ENCODE measurements at regions not wholly inside any gene's neighbourhood (a gene's known extent, or its start where the extent isn't known, plus 50 kb on each side); places are given as distances from the start of the nearest gene placed in this dataset.
"Not testable (repeated sequence)": the region's sequence is repeated elsewhere in the genome, so short reads cannot be mapped to it uniquely, and the experiment has no call there.

DNA sequence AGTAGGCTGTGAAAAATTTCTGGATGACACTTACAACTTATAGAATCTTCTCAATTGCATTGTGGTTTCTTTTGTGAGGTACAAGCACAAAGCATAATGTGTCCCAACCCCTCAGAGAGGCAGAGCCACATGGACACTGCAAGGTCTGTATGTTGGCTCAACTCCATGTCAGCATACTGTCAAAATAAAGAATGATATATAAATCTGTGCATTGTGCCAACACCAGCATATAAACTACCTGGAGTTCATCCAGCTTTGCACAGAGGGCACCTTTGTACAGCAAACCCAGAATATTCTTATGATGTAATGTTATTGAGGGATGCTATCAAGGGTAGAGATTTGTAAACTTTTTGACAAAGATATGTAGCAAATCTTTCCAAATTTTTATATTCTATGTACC lies 1065.8 kb upstream of the MIR17HG start:
- DNase-seq (ENCODE audit: low spot score in 2 of 2) (no peak), FAIRE-seq (no peak)

DNA sequence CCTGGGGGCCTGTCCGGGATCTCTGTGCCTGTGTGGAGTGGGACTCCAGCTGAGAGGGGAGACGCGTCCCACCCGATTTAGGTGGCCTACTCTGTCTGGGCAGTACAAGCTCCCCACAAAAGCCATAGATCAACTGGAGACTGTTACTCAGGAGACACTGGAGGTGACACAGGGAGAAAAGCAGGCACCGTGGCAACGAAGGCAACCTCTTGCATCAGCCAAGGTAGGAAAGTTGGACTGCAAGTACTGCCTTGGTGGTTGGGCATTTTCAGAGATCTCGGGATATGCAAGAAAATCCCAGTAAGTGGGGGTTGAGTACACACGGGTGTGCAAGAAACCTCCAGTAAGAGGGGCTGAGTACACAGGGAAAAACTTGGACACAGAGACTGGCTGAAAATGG lies 1060.0 kb upstream of the MIR17HG start:
- DNase-seq (ENCODE audit: low spot score in 2 of 2): no peak
- no peak for FAIRE-seq

DNA sequence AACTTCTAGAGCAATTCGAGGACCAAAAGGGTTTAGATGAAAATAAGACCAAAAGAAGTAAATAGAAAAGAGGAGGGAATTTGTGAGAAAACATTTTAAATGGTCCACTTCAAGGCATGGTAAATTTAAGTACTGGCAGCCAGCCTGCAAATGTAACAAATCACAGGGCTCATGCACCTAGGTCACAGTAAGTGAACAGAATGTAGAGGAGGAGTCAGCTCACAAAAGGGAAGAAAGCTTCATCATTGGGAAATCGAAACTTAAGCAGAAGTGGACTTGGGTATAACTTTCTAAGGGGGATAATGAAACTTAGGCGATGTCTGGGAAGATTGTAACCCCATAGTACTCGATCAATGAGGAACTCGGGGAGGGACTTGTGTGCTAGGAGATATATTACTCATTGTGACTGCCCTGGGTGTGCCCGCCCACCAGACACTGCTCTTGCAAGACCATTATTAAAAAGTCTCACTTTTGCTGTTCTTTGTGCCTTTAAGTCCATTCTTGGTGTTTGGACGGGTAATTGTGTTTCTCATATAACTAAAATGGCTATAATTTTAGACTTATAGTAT lies 1053.6 kb upstream of the MIR17HG start:
- DNase-seq (ENCODE audit: low spot score in 2 of 2) (no peak), FAIRE-seq (no peak)

DNA sequence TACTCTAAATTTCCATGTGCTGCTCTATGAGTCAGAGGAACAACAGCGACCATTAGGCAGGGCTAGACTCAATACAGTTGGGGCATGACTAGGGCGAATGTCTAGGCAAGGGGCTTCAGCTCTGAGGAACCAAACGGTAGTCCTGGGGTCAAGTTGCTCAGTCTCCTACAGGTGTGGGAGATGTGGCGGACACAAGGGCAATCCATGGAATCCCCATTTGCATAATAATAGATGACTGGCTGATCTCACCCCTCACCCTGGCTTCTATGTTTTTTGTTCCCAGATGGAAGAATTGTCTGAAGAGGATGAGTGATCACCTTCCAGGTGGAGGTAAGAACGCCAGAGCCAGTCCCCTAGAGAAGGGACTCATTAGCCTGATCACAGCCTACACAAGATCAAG lies 1048.2 kb upstream of the MIR17HG start:
- no peak for DNase-seq (ENCODE audit: low spot score in 2 of 2)
- no peak for FAIRE-seq

DNA sequence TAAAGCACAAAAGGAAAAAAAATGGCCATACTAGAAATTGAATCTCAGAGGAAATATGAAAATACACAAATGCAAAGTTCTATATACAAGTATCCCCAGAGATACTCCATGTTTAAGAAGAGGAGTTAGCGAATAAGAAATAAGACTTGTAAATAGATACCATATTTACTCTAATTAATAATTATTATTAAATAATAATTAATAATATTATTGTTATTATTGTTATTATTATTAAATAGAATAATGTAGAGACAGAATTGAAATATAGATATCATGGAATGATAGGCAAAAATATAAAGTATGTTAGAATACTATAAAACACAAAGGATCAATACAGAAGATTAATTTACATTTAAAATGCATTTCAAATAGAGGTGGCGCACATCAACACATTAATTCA lies 1047.5 kb upstream of the MIR17HG start:
- peak; percentile 34 for FAIRE-seq
- DNase-seq (ENCODE audit: low spot score in 2 of 2): no peak

DNA sequence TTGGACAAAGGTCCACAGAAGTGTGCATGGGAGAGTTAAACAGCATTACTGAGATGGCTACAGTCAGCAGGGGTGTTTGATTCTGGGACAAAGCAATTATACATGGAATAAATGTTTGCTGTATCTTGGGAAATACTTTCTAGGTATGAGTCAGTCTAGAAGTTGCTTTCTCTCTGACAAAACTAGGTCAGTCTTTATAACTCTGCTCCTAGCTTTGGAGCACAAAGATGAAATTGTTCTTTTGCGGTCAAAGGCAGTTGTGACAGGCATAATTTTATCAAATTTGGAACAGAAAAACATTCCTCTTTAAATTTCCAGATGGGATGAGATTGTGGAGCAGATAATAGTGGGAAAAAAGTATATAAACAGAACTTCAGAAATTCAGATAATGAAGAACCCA lies 1045.4 kb upstream of the MIR17HG start:
- FAIRE-seq (no peak), DNase-seq (ENCODE audit: low spot score in 2 of 2) (peak in 1 of 2 donors; percentile 4)

DNA sequence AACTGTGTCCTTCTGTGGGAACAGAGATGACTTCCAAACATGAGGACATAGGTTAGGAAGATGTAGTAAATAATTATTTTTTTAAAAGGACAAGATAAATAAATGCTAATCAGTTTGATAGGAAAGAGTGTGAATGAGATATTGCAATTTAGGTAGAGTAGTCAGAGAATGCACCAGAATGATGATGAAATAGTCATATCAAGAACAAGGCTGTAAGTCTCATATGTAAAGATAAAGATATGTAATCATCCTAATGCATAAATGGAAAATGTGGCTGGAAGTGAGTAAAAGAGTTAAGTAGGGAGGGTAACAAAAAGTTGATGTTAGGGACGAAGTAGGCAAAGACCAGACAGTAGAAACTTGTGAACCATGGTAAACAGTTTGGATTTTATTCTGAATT lies 1041.7 kb upstream of the MIR17HG start:
- DNase-seq (ENCODE audit: low spot score in 2 of 2) (no peak), FAIRE-seq (no peak)

DNA sequence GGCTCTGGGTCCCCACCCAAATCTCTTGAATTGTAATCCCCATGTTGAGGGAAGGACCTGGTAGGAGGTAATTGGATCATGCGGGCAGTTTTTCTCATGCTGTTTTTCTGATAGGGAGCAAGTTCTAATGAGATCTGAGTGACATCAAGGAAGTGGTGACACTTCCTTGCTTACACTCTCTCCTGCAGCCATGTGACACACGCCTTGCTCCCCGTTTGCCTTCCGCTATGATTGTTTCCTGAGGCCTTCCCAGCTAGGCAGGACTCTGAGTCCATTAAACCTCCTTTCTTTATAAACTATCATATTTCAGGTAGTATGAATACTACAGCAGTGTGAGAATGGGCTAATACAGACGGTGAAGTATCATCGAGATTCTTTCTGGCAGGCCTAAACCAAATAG lies 1040.4 kb upstream of the MIR17HG start:
- no peak for DNase-seq (ENCODE audit: low spot score in 2 of 2)
- FAIRE-seq: no peak

DNA sequence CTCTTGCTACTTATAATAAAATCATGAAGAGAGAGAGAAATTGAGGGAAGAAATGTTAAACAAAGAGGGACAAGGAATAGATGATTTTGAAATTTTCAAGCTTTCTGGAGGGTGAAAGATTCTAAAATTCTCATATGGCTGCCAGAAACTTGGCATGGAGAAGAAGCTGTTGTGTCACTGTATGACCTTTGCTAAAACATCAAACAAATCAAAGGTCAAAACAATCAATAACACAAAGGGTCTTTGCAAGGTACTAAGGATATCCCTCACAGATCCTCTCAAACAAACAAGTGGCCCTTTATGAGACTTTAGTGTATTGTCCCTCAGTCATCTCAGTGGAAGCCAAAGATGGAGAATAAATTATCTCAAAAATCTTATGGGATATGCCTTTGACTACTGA lies 1039.2 kb upstream of the MIR17HG start:
- DNase-seq (ENCODE audit: low spot score in 2 of 2): no peak
- no peak for FAIRE-seq

DNA sequence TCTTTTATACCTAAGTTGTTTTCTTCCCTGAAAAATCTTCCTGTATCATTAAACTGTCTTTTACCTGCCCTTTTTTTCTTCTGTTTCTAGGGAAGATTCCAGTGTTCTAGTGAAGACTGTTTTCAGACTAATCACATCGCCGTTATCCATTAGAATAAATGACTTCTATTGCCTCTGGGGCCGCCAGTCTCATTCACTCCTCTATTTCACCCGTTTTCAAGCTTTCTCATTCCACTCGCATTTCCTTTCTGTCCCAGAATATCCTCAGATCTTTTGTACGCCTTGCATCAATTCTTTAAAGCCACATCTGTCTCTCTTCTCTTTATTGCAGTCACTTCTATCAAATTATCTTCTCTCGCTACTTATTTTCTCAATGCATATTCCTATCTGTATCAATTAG lies 1035.6 kb upstream of the MIR17HG start:
- DNase-seq (ENCODE audit: low spot score in 2 of 2): no peak
- no peak for FAIRE-seq

DNA sequence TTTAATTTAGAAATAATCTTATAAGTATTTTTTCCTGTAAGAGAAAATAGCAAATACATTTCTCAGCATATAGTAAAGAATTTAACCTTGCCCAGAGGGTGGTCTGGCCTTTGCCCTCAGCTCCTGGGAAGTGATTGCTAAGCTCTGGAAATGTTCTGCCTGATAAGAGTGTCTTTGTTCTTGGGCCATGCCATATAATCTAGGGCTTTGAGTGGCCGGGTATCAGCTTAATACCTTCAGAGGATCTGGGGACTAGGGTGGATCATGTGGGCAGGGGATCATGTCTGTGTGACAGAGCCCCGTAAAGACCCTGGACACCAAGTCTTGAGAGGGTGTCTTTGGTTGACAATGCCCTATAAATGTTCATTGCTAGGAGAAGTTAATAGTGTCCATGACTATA lies 1032.4 kb upstream of the MIR17HG start:
- no peak for DNase-seq (ENCODE audit: low spot score in 2 of 2)
- FAIRE-seq: no peak

DNA sequence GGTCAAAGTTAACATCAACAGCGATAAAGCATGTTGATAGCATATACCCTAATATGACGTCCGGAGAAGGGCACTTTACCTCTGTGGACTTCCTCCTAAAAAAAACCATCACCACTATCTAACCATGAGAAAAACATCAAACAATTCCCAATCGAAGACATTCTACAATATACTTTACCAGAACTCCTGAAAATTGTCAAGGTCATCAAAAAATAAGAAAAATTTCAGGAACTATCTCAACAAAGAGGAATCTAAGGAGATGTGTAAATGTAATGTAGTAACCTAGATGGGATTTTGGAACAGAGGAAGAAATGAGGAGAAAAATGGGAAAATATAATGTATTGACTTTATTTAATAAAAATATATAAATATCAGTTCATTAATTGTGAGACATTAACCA lies 1026.8 kb upstream of the MIR17HG start:
- FAIRE-seq: no peak
- no peak for DNase-seq (ENCODE audit: low spot score in 2 of 2)

DNA sequence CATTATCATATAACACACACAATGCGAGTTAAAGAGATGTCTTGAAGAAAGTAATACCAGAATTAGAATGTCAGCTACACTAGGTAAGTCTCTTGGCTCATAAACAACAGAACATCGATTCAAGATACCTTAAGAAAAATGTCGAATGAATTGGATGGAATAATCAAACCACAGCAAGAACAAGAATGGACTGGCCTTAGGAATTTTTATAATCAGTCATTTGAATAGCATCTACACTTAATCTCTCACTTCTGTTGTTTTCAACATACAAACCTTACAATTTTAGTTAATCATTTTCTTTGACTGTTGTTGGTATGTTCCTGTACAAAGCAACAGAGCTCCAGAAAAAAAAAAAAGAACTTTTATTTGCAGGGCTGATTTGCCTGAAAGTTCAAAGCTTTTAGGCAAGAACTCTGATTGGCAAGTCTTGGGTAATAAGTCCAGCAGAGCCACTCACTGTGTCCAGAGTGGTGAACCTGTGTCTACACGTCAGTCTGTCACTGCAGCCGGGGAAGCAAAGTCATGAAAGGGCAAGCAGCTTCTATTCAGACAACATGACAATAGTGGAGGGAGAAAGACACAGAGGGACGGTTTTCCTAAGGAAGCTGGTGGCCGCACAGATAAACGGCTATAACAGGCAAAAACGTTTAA lies 1026.1 kb upstream of the MIR17HG start:
- DNase-seq (ENCODE audit: low spot score in 2 of 2): no peak

DNA sequence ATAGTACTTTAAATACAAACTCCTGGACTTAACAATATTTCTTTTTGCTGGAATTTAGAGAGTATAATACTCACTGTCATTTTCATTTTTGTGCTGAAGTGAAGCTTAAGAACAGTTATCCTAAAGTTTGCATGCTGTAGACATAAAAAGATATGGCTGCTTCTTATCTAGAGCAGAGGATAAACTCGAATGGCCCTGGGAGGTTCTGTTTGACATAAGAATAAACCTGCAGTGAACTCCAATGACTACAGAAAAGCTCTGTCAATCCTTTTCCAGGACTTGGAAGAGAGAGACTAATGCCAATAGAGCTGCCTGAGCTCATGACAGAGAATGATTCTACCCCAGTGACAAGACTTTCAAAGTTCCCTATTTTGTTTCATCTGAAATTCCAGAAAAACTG lies 1017.8 kb upstream of the MIR17HG start:
- FAIRE-seq: no peak
- no peak for DNase-seq (ENCODE audit: low spot score in 2 of 2)

More for the DNA sequence above, 1026.1 kb upstream of the MIR17HG start:
- no peak for FAIRE-seq

DNA sequence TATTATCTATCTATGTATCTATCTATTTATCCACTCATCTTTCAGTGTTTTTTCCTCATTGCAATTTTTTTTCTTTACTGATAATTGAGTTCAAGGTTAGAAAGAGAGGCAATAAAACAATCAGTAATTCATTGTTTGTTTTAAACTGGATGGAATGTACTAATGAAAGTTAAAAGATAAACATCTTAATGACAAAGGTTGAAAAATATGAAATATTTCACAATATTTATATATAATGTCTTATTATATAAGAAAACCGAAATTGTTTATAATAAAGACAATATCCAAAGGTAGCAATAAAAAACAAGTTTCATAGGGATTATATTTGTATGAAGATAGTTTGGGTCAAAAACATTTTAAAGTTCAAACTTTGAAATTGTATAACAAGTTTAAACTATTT lies 1015.5 kb upstream of the MIR17HG start:
- peak; percentile 75 for FAIRE-seq
- DNase-seq (ENCODE audit: low spot score in 2 of 2): no peak

DNA sequence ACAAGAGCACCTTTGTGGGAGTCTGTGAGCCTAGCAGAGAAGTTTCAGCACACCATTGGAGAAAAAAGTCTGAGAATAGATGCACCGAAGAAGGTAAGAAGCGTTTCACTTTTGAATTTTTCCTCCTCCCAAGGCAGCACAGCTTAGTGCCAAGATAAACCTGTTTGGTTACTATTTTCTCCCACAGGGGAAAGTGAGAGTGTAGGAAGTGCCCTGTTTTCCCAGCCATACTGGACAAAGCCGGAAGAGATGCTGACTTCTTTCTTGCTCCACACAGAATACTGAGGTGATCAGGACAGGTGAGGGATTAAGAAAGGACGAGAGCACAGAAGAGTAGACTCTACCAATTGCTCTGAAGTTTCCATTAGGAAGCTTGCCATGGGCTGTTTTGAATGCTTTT lies 1011.0 kb upstream of the MIR17HG start:
- FAIRE-seq (no peak), DNase-seq (ENCODE audit: low spot score in 2 of 2) (no peak)

DNA sequence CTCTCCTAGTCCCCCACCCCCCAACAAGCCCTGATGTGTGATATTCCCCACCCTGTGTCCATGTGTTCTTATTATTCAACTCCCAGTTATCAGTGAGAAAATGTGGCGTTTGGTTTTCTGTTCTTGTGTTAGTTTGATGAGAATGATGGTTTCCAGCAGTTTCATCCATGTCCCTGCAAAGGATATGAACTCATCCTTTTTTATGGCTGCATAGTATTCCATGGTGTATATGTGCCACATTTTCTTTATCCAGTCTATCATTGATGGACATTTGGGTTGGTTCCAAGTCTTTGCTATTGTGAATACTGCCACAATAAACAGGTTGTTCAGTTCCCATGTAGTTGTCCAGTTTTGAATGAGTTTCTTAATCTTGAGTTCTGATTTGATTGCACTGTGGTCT lies 1006.1 kb upstream of the MIR17HG start:
- FAIRE-seq; DNase-seq (ENCODE audit: low spot score in 2 of 2): not testable (repeated sequence)

DNA sequence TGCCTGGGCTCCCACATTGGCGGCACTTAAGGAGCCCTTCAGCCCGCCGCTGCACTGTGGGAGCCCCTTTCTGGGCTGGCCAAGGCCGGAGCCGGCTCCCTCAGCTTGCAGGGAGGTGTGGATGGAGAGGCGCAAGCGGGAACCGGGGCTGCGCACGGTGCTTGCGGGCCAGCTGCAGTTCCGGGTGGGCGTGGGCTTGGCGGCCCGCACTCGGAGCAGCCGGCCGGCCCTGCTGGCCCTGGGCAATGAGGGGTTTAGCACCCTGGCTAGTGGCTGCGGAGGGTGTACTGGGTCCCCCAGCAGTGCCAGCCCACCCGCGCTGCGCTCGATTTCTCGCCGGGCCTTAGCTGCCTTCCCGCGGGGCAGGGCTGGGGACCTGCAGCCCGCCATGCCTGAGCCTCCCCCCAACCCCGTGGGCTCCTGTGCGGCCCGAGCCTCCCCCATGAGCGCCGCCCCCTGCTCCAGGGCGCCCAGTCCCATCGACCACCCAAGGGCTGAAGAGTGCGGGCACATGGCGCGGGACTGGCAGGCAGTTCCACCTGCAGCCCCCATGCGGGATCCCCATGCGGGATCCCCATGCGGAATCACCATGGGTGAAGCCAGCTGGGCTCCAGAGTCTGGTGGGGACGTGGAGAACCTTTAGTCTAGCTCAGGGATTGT lies 998.9 kb upstream of the MIR17HG start:
- not testable (repeated sequence) for FAIRE-seq; DNase-seq (ENCODE audit: low spot score in 2 of 2)

DNA sequence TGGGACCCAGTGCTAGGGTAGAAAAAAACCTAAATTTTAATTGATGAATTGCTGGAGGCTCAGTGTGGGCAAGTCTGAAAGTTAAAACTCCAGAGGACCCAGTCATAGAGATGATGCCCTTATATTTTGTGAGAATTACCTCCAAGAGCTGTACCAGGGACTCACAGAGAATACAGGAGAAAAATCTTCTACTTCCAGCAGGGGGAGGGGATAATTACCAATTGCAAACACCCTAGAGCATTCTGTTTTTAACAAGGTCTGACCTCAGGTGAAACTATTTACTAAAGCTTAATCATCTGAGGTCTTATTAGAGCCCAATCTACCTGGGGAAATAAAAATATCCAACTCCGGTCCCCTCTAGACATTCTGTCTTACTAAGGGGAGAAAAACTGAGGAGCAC lies 994.7 kb upstream of the MIR17HG start:
- FAIRE-seq: no peak
- DNase-seq (ENCODE audit: low spot score in 2 of 2): no peak

DNA sequence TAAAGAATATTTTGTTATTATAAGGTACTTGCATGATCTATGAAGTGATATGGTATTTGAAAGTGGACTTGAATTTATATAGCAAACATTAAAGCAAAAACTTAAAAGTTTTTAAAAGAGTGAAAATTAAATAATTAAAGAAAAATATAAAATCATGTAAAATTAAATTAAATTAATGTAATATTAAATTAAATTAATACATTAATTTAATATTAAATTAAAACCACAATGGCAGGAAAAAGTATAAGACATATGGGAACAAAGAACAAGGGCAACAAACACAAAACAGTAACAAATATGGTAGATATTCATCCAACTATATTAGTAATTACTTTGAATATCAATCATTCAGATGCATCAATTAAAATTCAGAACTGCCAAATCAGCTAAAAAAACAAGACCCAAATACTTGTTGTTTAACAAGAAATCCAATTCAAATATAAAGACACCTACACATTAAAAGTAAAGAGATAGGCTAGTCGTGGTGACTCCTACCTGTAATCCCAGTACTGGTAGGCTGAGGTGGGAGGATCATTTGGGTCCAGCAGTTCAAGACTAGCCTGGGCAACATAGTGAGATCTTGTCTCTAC lies 992.2 kb upstream of the MIR17HG start:
- DNase-seq (ENCODE audit: low spot score in 2 of 2) (no peak), FAIRE-seq (peak; percentile 91)

DNA sequence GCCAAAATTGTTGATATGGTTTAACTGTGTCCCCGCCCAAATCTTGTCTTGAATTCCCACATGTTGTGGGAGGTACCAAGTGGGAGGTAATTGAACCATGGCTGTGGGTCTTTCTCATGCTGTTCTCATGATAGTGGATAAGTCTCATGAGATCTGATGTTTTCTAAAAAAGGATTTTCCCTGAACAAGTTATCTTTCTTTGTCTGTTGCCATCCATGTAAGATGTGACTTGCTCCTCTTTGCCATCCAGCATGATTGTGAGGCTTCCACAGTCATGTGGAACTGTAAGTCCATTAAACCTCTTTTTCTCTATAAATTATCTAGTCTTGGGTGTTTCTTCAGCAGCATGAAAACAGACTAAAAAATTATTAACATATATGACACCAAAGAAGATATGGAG lies 986.7 kb upstream of the MIR17HG start:
- no peak for FAIRE-seq
- no peak for DNase-seq (ENCODE audit: low spot score in 2 of 2)

DNA sequence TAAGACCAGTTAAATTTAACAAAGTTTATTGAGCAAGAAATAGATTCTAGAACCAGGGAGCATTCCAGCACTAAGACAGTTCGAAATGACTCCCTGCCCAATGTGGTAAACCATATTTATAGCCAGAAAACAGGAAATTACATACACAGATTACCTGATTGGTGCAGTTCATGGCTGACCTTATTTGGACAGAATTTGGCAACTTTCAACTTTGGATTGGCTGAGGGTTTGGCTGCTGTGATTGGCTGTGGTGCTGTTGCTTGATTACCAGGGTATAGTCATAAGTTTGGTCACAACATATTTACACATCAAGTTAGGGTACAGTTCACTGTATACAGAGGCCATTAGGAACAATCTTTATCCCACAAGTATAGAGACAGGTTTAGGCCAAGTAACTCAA lies 984.8 kb upstream of the MIR17HG start:
- no peak for FAIRE-seq
- no peak for DNase-seq (ENCODE audit: low spot score in 2 of 2)

All from frontal cortex (tissue), 3 donors.